Retinal pigment epithelial cell (primary cell): ENCODE measurements at regions not wholly inside any gene's neighbourhood (a gene's known extent, or its start where the extent isn't known, plus 50 kb on each side); places are given as distances from the start of the nearest gene placed in this dataset.

Source experiments
- DNase-seq: peaks from one replicate; pipeline ENCODE4 v3.0.0-alpha.2; 2010; ENCODE audit warnings: low read depth
- H3K4me3 ChIP-seq: 2 replicates; pipeline ENCODE4 v1.5.1; 2011; ENCODE audit warnings: mild to moderate bottlenecking, low read length, control low read depth, moderate library complexity
- TF ChIP-seq, protein P1 (sequence below): conservative IDR thresholded peaks from 2 replicates; pipeline ENCODE4 v1.5.1; 2011; ENCODE audit warnings: low read depth, low read length, control low read depth, inconsistent platforms

DNA sequence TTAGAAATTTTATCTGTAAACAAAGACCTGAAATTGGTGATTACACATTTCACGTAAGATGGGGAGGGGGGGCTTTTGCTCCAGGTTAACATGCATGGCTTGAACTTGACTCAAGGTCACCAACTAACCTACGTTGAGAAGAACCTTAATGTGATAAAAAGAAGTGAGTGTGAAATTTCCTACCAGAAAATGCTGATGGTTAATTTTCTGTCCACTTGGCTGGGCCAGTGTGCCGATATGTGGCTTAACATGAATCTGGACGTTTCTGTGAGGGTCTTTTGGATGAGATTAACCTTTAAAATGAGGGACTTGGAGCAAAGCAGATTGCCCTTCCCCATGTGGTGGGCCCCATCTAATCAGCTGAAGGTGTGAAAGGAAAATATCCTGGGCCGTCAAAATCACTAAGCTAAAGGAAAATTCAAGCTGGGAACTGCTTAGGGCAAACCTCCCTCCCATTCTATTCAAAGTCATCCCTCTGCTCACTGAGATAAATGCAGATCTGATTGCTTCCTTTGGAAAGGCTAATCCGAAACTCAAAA lies 107.3 kb upstream of the ENPP6 start:
- no peak for DNase-seq
- no peak overlapping the region for H3K4me3 ChIP-seq
- TF ChIP-seq, protein P1, sequence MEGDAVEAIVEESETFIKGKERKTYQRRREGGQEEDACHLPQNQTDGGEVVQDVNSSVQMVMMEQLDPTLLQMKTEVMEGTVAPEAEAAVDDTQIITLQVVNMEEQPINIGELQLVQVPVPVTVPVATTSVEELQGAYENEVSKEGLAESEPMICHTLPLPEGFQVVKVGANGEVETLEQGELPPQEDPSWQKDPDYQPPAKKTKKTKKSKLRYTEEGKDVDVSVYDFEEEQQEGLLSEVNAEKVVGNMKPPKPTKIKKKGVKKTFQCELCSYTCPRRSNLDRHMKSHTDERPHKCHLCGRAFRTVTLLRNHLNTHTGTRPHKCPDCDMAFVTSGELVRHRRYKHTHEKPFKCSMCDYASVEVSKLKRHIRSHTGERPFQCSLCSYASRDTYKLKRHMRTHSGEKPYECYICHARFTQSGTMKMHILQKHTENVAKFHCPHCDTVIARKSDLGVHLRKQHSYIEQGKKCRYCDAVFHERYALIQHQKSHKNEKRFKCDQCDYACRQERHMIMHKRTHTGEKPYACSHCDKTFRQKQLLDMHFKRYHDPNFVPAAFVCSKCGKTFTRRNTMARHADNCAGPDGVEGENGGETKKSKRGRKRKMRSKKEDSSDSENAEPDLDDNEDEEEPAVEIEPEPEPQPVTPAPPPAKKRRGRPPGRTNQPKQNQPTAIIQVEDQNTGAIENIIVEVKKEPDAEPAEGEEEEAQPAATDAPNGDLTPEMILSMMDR = no peak

- no peak overlapping the region for H3K4me3 ChIP-seq
- TF ChIP-seq, protein P1 = no peak
- DNase-seq = no peak
These were observed 104.8 kb upstream of the ENPP6 start for GRCh38 chr4:184322328-184323025.

DNA sequence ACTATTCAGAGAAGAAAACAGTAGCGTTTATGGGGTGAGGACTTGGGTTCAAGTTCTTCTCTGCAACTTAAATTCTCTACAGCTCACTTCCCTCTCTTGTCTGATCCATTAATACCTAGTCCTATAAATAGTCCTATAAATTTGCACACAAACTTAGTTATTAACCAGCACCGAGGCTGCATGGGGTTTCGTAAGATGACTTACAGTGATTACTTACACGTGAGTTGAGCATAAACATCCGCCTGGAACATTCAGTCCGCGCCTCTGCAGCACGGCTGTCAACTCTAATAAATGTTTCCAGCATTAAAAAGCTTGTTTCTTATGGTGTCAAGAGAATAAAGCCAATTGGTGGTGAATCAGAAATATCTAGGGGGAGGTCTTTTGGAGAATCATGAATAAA lies 103.0 kb upstream of the ENPP6 start:
- TF ChIP-seq, protein P1 = no peak
- DNase-seq = peak; percentile 71
- H3K4me3 ChIP-seq = no peak overlapping the region

DNA sequence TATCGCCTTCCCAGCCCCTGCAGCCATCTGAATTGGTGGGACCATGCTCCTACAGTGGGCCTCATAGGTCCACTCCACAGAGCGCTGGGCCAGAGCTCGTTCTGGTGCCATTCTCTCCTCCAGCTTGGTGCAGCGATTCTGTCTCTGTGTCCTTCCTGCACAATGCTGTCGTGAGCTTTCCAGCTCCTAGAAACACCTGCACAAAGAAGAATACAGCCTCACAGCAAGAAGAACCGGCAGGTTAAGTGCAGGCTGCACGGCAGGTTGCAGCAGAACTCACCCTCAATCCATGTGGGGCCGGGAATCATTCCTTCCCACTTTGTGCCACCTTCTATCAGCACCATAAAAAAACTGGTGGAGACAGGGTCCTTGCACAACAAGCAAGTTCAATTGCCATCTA lies 101.2 kb upstream of the ENPP6 start:
- no peak overlapping the region for H3K4me3 ChIP-seq
- TF ChIP-seq, protein P1 = no peak
- no peak for DNase-seq

DNA sequence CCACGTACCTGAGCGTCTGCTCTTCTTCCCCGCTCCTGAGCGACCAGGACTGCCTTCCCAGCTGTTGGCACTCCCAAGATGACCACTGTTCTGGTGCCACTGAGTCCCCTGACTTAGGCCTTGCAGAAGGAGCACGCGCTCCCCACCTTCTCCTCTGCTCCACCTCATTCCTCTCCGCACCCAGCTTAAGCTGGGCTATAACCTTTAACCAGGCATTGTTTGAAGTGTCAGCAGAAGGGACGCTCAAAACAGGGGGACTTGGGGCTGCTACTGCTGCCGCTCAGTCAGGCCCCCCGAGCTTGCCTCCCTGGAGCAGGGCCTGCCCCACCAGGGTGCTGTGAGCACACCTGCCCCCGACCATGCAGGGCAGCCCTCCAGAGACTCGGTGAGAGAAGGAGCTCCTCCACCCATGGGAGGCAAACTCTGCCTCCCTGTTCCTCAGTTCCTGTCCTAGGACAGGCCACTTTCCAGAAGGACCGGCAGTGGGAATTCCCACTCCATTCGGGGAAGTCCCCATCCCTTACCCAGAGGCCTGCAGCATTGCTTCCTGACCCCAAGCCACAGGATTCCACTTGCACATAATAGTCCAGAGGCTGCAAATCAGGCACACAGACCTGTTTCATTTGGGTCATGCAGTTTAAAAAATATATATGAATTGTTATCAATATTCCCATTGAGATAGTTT lies 99.7 kb upstream of the ENPP6 start:
- no peak overlapping the region for H3K4me3 ChIP-seq
- TF ChIP-seq, protein P1 = no peak
- no peak for DNase-seq

DNA sequence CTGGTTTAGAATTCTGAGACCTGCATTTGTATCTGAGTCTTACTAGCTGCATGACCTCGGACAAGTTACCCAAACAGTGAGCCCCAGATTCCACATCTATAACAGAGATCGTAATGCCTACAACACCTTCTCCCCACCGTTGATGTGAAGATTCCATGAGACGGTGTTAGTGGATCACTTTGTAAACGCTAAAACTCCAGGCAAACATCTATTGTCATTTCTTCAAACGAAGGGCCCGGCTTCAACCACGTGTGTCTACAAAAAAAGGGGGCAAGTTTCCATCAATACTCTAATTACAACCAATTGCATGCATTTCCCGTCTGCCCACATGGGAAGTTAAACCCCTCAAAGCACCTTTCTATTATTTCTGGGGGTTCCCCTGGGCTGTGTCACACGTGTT lies 99.1 kb upstream of the ENPP6 start:
- TF ChIP-seq, protein P1 = no peak
- DNase-seq = no peak
- H3K4me3 ChIP-seq = no peak overlapping the region
